ENCODE measurements at regions not wholly inside any gene's neighbourhood (a gene's known extent, or its start where the extent isn't known, plus 50 kb on each side); places are given as distances from the start of the nearest gene placed in this dataset.

- DNase-seq = no peak
- Mint-ChIP-seq H3K27ac (ENCODE audit: unreplicated experiment) (no peak overlapping the region), H3K9me3 (ENCODE audit: unreplicated experiment) (peaks cover 1% of the 10 kb centered on the region), H3K4me1 (ENCODE audit: low read depth, unreplicated experiment) (peaks cover 10% of the 10 kb centered on the region), H3K27me3 (ENCODE audit: unreplicated experiment) (no peaks in the 10 kb centered on the region), H3K4me3 (ENCODE audit: unreplicated experiment) (no peak overlapping the region), H3K36me3 (ENCODE audit: unreplicated experiment) (peaks cover 9% of the 10 kb centered on the region)
- TF ChIP-seq CTCF (IDR thresholded peaks at IDR 0.05; ENCODE audit: partially characterized antibody, unreplicated experiment) = no peak
Measured at GRCh38 chr1:95396557-95396956, 162.5 kb downstream of the RWDD3 start.

DNA sequence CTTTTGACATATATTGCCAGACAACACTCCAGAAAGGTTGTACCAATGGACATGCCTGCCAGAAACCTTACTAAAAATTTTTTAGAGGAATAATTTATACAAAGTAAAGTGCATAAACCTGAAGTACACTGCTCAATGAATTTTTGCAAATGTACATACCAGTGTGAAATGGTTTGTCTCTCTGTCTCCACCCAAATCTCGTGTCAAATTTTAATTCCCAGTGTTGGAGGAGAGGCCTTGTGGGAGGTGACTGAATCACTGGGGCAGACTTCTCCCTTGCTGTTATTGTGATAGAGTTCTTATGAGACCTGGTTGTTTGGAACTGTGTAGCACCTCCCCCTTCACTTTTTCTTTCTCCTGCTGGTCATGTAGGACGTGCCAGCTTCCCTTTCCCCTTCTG lies 168.8 kb downstream of the RWDD3 start:
- H3K36me3 Mint-ChIP-seq (ENCODE audit: unreplicated experiment) = peaks cover 24% of the 10 kb centered on the region
- peaks cover 14% of the 10 kb centered on the region for H3K27me3 Mint-ChIP-seq (ENCODE audit: unreplicated experiment)
- H3K27ac Mint-ChIP-seq (ENCODE audit: unreplicated experiment) = no peak overlapping the region
- H3K4me1 Mint-ChIP-seq (ENCODE audit: low read depth, unreplicated experiment) = peaks cover 23% of the 10 kb centered on the region
- H3K9me3 Mint-ChIP-seq (ENCODE audit: unreplicated experiment) = peaks cover 13% of the 10 kb centered on the region
- no peak for DNase-seq
- TF ChIP-seq CTCF (IDR thresholded peaks at IDR 0.05; ENCODE audit: partially characterized antibody, unreplicated experiment) = no peak
- no peak overlapping the region for H3K4me3 Mint-ChIP-seq (ENCODE audit: unreplicated experiment)

- Mint-ChIP-seq H3K27me3 (ENCODE audit: unreplicated experiment) (peaks cover 24% of the 10 kb centered on the region), H3K9me3 (ENCODE audit: unreplicated experiment) (peaks cover 24% of the 10 kb centered on the region), H3K27ac (ENCODE audit: unreplicated experiment) (peak overlapping the region; percentile 100), H3K4me3 (ENCODE audit: unreplicated experiment) (no peak overlapping the region), H3K4me1 (ENCODE audit: low read depth, unreplicated experiment) (peaks cover 47% of the 10 kb centered on the region), H3K36me3 (ENCODE audit: unreplicated experiment) (peaks cover 15% of the 10 kb centered on the region)
- DNase-seq = no peak
- no peak for TF ChIP-seq CTCF (IDR thresholded peaks at IDR 0.05; ENCODE audit: partially characterized antibody, unreplicated experiment)
Measured at GRCh38 chr1:95406279-95406678, 172.3 kb downstream of the RWDD3 start.

- TF ChIP-seq CTCF (IDR thresholded peaks at IDR 0.05; ENCODE audit: partially characterized antibody, unreplicated experiment) = no peak
- Mint-ChIP-seq H3K36me3 (ENCODE audit: unreplicated experiment) (peaks cover 15% of the 10 kb centered on the region), H3K4me3 (ENCODE audit: unreplicated experiment) (peak overlapping the region; percentile 87), H3K4me1 (ENCODE audit: low read depth, unreplicated experiment) (peaks cover 48% of the 10 kb centered on the region), H3K9me3 (ENCODE audit: unreplicated experiment) (peaks cover 23% of the 10 kb centered on the region), H3K27me3 (ENCODE audit: unreplicated experiment) (peaks cover 24% of the 10 kb centered on the region), H3K27ac (ENCODE audit: unreplicated experiment) (peak overlapping the region; percentile 100)
- DNase-seq = peak; percentile 31
Measured at GRCh38 chr1:95407131-95407885, 173.3 kb downstream of the RWDD3 start.

DNA sequence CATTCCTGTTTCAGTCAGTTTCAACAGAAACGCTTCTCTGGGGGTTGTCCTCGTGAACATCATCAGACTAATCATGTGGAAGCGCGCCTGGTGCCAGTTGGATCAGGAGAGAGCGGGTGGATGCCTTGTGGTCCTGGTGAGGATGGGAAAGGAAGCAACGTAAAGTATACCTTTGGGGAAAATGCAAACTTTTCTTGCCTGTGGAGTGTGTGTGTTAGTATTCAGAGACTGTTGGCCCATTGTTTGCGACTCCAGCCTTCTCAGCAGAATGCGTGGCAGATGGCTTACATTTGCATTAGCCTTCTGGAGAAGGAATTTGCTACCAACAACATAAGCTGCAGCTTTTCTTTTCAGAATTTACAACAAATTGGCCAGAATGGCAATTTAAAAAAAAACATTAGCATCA lies 173.9 kb downstream of the RWDD3 start:
- H3K4me1 Mint-ChIP-seq (ENCODE audit: low read depth, unreplicated experiment) = peaks cover 48% of the 10 kb centered on the region
- DNase-seq = peak; percentile 66
- peak overlapping the region; percentile 87 for H3K4me3 Mint-ChIP-seq (ENCODE audit: unreplicated experiment)
- H3K36me3 Mint-ChIP-seq (ENCODE audit: unreplicated experiment) = peaks cover 15% of the 10 kb centered on the region
- peaks cover 24% of the 10 kb centered on the region for H3K27me3 Mint-ChIP-seq (ENCODE audit: unreplicated experiment)
- peaks cover 21% of the 10 kb centered on the region for H3K9me3 Mint-ChIP-seq (ENCODE audit: unreplicated experiment)
- peak overlapping the region; percentile 100 for H3K27ac Mint-ChIP-seq (ENCODE audit: unreplicated experiment)
- no peak for TF ChIP-seq CTCF (IDR thresholded peaks at IDR 0.05; ENCODE audit: partially characterized antibody, unreplicated experiment)
